ENCODE measurements at regions not wholly inside any gene's neighbourhood (a gene's known extent, or its start where the extent isn't known, plus 50 kb on each side); places are given as distances from the start of the nearest gene placed in this dataset.
"Not testable (repeated sequence)": the region's sequence is repeated elsewhere in the genome, so short reads cannot be mapped to it uniquely, and the experiment has no call there.

DNA sequence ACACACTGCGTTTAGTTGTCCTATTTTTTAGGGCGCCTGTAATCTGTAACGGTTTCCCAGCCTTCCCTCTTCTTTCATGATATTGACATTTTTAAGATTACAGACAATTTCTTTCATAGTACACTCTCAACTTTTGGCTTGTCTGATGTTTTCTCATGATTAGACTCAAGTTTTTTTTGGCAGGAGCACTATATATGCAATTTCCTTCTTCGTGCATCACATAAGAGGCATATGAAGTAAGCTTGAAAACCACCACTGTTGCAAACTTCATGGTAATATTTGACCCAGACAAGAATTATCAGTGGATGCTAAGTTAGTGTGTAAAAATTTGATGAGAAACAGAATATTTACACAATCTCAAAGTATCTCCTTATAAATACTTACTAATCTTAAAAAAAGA, 119.2 kb upstream of the CMC1 start:
- peak; percentile 70 for ATAC-seq
- DNase-seq: no peak
- intact Hi-C loops (cut with micrococcal nuclease): no loop called here

DNA sequence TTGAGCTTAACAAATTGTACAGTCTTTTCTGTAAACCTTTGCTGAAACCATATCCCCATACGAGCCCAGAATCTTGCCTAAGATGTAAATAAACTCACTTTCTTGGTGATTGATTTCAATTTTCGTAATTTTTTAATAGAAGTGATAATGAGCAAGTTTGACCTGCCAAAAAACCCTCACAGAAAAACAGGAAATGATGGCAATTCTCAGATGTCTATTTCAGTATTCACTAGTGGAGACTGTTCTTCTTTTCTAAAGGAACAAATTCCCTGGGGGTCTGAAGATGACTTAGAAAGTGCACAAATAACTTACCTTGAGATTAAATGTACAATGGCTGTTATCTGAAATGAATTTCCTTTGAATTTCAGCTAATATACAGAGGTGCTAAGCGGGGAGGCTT, 116.5 kb upstream of the CMC1 start:
- DNase-seq (no peak), ATAC-seq (no peak)
- intact Hi-C loops (cut with micrococcal nuclease): no loop called here

DNA sequence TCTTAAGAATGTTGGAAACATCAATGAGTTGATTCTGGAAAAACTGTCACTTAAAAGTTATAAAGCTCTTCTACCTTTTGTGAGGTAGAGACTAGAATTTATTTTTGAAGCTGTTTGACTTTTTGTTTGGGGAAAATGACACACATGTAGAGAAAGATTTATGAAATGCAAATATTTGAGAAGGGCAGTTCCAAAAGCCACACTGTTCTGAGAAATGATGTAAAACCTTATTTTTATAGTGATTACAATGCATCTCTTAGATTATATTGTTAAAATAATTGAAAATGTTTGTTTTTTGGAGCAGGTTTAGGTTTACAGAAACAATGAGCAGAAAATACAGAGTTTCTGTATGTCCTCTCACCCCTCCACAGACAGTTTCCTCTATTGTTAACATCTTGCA, 116.1 kb upstream of the CMC1 start:
- intact Hi-C loops (cut with micrococcal nuclease): no loop called here
- DNase-seq: no peak
- ATAC-seq: no peak

DNA sequence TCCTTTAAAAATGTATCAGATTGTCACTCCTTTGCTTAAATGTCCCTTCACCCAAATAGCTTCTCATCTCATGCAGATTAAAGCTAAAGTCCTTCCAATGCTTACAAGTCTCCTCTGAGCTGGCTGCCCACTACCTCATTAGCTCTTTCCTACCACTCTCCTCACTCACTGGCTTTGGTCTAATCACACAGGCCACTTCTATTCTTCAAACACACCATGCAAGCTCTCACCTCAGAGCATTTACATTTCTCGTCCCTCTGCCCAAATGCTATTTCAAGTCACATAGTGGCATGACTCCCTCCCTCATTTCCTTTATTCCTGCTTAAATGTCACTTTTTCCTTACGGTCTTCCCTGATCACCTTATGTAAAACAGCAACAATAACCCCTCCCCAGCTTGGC, 110.6 kb upstream of the CMC1 start:
- intact Hi-C loops (cut with micrococcal nuclease): no loop called here
- DNase-seq: no peak
- no peak for ATAC-seq

DNA sequence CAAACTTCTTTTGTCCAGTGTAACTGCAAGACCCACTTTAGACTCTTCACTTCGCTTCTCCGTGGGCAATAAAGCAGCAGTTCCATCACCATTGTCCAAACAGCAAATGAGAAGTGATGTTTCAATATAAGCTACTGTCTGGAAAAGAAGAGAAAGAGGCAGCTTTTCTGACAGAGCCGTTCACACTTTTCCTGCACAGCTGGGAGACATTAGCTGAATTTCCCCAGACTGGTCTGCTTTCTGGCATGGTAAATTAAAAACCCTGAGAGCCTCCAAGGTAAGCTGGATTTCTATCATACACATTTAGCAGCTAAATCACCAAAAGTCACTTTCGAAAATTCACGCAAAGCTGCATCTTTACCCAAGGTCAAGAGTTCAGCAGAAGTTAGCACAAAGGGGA, 108.5 kb upstream of the CMC1 start:
- intact Hi-C loops (cut with micrococcal nuclease): no loop called here
- ATAC-seq (peak; percentile 42), DNase-seq (no peak)

DNA sequence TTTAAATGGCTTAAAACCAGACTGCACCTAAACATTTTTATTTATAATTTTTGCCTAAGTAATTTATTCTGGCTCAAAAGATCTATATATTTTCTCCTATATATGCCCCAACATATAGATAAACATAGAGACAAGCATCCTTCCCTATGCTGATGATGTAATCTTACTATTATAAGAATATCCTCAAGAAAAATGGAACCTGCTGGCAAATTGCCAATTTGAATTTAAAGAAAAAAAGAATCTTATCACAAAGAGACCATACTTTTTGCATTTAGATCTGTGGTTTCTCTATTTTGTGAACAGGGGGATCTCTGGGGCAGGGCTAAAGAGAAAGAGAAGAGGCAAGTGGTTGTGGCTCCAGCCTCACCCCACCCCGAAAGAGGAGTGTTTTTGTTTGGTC, 107.2 kb upstream of the CMC1 start:
- no peak for ATAC-seq
- intact Hi-C loops (cut with micrococcal nuclease): no loop called here
- DNase-seq: no peak

DNA sequence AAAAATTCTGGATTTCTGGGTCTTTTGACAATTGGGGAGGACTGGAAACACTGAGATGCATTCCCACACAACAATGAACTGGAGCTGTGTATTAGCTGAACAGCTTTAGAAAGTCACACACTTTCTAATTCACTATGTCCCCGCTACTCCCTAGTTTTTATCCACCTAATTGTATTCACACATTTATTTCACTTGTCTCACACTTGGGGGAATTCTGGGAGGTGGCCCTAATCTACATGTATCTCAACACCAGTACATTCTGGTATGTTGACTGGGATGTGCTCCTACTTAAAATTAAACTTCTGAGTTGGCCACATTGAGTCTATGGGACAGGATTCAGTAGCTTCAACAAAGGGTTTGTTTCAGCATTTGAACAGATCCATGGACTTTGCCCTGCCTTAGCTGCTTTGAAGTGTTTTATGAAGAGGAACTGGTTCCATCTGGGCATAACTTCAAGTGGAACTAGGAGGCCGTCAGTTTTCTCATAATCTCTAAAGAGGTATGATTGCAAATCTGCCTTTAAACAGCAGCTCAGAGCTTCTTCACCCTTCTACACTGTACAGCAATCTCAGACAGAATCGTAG, 106.5 kb upstream of the CMC1 start:
- intact Hi-C loops (cut with micrococcal nuclease): no loop called here
- no peak for ATAC-seq
- DNase-seq: no peak

DNA sequence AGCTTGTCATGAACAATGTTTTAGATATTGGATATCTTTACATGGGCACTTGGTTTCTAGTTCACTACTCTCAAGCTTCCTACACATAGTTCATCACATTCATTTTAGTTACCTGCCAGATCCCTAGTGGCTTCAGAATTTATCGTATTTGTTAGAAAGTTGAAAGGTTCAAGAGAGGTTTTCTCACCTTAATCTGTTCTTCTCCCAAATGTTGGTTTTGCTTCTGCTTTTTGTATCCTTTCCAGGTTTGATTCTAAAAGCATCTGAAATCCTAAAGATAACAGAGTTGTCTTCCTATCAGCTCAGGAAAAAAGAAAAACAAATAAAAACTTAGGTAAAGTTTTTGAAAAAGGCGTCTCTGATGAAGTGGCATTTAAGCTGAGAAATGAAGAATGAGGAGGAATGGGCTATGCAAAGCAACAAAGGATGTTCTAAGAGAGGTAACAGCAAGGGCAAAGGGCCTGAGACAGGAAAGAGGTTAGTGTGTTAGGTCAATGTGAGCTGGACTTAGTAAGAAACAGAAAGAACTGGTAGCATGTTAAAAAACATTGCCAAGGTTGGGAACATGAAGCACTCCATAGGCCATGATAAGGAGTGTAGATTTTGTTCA, 104.7 kb upstream of the CMC1 start:
- DNase-seq (no peak), ATAC-seq (no peak)
- intact Hi-C loops (cut with micrococcal nuclease): no loop called here

DNA sequence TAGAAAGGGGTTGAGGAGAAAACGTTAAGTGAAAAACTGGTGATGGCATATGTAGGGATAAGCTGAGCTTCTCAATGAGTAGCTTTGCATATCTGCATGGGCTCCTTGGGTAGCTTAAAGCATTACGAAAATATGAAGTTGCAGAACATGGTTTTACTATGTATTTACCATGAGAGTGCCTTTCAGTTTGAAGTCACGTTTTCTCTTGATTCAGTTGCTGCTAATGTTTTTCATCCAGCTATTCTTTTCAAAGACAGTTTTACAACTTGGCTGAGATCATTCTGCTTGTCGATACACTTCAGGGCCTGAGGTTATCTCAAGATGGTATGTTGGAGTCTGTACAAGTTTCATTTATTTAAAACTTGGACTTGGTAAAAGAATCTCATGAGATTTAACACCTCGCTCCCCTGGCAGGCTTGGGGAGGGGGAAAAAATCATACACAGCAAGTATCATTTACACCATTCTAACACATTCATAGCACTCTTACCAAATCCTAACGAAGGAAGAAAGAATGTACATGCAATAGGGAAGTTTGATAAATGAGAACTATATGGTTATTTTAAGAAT, 103.3 kb upstream of the CMC1 start:
- DNase-seq: no peak
- no peak for ATAC-seq
- intact Hi-C loops (cut with micrococcal nuclease): no loop called here

DNA sequence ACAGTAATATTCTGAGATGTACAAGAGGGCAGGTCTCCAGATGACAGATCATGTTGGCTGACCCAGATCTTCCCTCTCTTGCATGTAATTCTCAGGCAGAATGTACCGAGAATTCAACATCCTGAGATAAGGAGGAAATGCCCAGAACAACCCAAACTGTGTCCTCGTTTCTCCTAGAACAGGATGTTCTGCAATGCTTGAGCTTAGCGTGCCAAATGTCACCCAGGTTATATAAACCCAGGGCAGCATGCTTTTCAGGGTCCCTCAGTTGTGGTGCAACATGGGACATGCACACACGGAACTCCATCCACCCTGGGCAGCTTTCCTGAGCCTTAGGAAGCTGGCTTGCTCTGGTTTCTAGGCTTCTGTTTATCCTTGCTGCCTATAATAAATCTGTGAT, 102.1 kb upstream of the CMC1 start:
- ATAC-seq (peak; percentile 95), DNase-seq (peak; percentile 41)
- intact Hi-C loops (cut with micrococcal nuclease): no loop called here

DNA sequence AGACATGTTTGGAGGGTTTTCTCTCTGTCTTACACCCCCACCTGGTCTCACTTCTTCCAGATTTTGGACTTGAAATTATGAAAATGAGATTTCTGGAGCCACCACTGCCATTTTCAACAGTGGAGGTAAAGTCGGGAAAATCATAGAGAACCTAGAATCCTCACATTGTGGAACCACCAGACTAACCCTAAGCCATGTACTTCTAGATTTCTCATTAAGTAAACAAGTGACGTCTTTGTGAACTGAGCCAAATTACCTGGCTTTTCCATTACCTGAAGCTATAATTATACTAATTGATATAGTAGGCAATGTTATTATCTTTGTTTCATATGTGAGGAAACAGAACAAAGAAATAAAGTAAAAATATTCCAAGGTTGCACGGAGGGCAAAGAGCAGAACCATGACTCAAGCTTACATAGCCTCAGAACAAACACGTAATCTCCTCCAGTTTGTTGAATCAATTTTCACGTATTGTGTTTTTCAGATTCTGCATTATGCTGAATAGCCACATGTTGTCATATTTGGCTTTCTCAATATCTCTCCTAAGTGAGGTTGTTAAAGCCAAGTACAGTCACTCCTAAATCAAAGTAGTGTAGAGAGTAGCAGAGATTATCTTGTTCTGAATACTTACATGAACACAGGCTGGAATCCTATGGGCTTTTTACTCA, 101.3 kb upstream of the CMC1 start:
- DNase-seq: no peak
- ATAC-seq: peak; percentile 64
- intact Hi-C loops (cut with micrococcal nuclease): no loop called here

DNA sequence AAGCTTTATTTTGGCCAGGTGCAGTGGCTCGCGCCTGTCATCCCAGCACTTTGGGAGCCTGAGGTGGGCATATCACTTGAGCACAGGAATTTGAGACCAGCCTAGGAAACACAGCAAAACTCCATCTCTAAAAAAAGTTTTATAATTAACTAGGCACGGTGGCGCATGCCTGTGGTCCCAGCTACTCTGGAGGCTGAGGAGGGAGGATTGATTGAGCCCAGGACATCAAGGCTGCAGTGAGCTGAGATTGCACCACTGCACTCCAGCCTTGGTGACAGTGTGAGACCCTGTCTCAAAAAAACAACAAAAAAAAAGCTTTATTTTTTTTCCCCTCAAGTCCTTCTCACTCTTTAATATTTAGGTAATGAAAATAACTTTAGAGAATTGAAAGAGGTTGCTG, 100.8 kb upstream of the CMC1 start:
- DNase-seq (no peak), ATAC-seq (no peak)
- intact Hi-C loops (cut with micrococcal nuclease): no loop called here

DNA sequence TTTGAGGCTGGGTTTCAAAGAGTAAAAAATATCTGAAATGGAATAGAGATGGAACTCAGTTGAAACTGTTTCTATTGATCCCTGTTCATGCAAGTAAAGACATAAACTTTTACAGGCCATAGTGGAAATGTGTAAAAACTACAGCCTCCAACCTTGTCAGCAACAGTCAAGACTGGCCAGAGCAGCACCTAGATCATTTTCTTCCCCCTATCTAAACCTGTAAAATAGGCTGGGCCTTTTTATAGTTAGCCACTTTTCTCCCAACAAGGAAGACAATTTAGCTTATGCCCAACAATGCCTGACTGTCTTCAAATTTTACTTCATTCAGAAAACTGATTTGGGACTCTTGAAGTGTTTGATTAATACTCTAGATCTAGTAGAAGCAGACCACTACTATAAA, 91.5 kb upstream of the CMC1 start:
- ATAC-seq: no peak
- intact Hi-C loops (cut with micrococcal nuclease): no loop called here
- no peak for DNase-seq

DNA sequence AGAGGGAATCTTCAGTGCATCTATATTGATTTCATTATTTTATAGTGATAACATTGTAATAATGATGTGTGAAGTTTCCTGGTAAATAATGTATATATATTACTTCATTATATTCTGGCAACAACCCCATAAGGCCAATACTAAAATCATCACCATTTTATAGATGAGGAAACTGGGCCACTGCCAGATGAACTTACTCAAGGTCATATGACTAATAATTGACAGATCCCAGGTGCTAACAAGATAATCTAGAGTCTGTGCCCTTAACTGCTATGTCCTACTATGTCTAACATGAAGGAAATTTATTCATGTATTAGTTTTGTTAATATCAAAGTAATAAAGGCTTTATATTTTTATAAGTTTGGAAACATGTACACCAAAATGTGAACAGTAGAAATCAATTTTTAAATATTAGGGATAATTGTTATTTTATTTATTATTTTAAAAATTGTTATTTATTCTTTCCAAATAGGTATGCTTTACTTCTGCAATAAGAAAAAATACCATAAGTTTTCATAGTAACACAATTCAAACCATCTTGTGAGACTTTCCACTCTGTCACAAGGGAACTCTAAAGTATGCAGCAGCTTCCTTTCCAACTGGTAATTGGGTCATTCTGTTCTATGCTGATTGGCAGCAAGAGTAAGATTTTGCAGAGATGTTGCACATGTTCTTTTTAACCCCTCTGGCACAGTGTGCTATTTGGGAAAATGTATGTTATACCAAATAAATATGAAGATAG, 90.8 kb upstream of the CMC1 start:
- ATAC-seq (peak; percentile 96), DNase-seq (no peak)
- intact Hi-C loops (cut with micrococcal nuclease): no loop called here

DNA sequence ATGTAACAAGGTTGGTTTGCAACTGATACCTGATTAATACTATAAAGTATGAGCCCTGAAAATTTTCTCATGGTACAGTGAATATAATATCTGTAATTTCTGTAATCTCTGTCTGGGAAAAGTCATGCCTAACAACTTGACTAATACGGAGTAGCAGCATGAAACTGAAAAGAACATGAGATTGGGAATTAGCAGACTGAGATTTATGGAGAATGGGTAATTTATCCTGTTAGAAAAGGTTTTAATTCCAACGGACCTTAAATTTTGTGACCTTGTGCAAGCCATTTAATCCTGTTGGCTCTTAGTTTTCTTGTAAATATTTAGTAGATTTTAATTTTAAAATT, 90.2 kb upstream of the CMC1 start:
- DNase-seq (no peak), ATAC-seq (peak; percentile 67)
- intact Hi-C loops (cut with micrococcal nuclease): no loop called here

DNA sequence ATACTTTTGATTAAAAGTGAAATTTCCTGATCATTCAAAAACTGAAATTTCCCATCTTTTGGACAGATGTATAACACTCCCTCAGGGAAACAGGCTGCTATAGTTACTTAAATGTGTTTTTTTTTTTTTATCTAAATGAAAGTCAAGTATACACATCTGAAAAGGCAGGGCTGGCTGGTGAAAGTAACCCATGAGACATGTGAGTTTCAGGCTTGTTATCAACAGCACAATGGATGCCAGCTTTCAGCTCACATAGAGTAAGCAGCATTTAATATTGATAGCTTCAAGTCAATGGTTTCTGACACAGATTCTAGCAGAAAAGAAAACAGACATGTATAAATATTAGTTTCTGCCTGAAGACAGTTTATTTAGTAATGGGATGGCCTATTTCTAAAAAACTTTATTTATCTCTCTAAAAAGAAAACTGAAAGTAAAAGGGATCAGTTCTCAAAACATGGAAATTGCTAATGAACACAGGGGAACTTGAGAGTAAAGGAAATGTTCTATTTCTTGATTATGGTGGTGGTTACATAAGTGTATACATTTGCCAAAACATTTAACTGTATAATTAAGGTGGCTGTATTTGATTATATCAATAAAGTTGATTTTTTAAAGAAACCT, 89.7 kb upstream of the CMC1 start:
- DNase-seq (no peak), ATAC-seq (peak; percentile 63)
- intact Hi-C loops (cut with micrococcal nuclease): no loop called here

DNA sequence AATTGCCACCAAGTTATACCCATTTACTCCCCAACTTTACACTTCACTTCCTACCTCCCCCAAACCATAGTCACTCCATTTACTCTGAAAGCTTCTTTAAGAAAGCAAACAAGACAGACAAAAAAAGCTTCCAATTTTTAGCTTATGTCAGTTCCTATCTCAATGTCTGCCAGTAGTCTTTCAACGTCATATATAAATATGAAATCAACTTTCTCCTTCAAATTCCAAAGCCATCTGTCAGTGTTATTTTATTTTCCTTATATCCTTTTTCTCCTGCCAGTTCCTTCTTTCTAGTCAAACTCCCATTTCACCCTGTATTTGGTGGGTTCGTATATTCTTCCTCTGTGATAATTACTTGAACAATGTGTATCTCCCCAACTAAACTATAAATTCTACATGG, 85.8 kb upstream of the CMC1 start:
- ATAC-seq: no peak
- intact Hi-C loops (cut with micrococcal nuclease): no loop called here
- DNase-seq: no peak

DNA sequence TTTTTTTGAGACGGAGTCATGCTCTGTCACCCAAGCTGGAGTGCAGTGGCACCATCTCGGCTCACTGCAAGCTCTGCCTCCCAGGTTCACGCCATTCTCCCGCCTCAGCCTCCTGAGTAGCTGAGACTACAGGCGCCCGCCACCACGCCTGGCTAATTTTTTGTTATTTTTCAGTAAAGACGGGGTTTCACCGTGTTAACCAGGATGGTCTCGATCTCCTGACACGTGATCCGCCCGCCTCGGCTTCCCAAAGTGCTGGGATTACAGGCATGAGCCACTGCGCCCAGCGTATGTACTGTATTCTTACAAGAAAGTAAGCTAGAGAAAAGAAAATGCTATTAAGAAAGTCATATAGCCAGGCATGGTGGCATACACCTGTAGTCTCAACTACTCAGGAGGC, 84.8 kb upstream of the CMC1 start:
- intact Hi-C loops (cut with micrococcal nuclease); DNase-seq; ATAC-seq: not testable (repeated sequence)

DNA sequence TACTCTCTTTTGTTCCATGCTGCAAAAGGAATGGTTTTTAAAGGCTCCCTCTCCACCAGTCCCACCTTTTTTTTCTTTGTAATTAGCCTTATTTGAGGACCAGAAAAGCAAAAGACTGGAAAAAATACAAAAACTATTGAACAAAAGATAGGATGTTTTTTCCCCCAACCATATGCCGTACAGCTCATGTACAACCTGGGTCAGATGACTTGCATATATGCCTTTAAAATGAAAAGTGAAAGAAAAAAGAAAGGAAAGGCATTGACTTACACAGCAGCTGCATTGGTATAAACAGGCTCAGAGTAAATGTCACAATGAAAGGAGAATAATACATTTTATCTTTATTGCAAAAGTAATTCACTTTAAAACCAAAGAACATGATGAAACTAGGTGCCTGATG, 69.5 kb upstream of the CMC1 start:
- DNase-seq: no peak
- ATAC-seq: no peak
- intact Hi-C loops (cut with micrococcal nuclease): no loop called here

DNA sequence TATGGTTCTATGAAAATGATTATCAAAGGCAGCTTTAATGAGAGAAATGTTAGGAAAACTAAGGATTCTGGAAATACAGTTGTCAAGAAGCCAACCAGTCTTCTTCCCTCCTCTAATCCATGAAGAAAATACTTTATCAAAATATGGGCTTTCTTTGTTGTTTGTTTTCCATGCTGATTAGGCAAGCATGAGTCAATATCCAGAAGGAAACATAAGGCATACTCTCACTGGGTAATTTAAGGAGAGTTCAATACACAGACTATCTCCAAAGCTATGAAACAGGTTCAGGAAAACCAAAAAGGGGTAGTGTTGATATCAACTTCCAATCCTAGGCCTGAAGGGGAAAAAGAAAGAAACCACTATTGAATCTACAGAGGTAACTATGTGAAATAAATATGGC, 68.7 kb upstream of the CMC1 start:
- intact Hi-C loops (cut with micrococcal nuclease): no loop called here
- ATAC-seq (no peak), DNase-seq (no peak)
